ENCODE measurements at regions not wholly inside any gene's neighbourhood (a gene's known extent, or its start where the extent isn't known, plus 50 kb on each side); places are given as distances from the start of the nearest gene placed in this dataset.

DNA sequence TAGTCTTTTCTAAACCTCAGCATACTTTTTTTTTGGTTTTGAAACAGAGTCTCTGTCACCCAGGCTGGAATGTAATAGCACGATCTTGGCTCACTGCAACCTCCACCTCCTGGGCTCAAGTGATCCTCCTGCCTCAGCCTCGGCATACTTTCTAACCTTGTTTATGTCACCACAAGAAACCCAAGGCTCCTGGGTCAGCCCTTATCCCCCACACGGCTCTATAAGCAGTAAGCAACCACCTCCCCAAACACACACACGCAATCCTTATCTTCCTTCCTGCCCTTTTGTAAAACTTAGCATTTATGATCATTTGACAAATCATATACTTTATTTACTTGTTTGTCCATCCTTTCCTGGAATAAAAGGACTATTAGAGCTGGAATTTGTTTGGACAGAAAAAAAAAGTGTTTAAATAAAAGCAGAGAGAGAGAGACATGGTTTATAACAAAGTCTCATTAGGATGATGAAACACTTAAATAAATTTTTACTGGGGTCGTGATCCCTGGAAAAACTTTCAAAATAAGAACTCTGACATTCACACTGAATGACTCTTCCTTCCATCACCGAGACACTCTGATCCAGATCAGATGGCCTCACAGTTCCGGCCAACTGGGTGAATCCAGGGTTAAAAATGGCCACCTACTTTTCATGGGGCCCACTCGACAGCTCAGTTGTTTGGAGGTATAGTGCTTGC, 72.7 kb upstream of the PIK3CG start:
- TF ChIP-seq EZH2 (IDR thresholded peaks at IDR 0.05; ENCODE audit: low read length, unreplicated experiment) = no peak
- TF ChIP-seq, protein P1, sequence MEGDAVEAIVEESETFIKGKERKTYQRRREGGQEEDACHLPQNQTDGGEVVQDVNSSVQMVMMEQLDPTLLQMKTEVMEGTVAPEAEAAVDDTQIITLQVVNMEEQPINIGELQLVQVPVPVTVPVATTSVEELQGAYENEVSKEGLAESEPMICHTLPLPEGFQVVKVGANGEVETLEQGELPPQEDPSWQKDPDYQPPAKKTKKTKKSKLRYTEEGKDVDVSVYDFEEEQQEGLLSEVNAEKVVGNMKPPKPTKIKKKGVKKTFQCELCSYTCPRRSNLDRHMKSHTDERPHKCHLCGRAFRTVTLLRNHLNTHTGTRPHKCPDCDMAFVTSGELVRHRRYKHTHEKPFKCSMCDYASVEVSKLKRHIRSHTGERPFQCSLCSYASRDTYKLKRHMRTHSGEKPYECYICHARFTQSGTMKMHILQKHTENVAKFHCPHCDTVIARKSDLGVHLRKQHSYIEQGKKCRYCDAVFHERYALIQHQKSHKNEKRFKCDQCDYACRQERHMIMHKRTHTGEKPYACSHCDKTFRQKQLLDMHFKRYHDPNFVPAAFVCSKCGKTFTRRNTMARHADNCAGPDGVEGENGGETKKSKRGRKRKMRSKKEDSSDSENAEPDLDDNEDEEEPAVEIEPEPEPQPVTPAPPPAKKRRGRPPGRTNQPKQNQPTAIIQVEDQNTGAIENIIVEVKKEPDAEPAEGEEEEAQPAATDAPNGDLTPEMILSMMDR (conservative IDR thresholded peaks at IDR 0.05; ENCODE audit: low read depth, low read length) = no peak
- no peak for TF ChIP-seq EZH2phosphoT487 (IDR thresholded peaks at IDR 0.05; ENCODE audit: borderline replicate concordance, low read length)
